C4-2B (cell line): ENCODE measurements at regions not wholly inside any gene's neighbourhood (a gene's known extent, or its start where the extent isn't known, plus 50 kb on each side); places are given as distances from the start of the nearest gene placed in this dataset.

ENCODE experiments used
- ZFX ChIP-seq: fragments of 450-650 bp; IDR thresholded peaks from 2 replicates; pipeline ENCODE4 v1.6.1; 2017
- TF ChIP-seq, protein P1 (sequence below): fragments of 450-650 bp; conservative IDR thresholded peaks from 2 replicates; pipeline ENCODE4 v1.5.1; 2017; ENCODE audit warnings: mild to moderate bottlenecking

DNA sequence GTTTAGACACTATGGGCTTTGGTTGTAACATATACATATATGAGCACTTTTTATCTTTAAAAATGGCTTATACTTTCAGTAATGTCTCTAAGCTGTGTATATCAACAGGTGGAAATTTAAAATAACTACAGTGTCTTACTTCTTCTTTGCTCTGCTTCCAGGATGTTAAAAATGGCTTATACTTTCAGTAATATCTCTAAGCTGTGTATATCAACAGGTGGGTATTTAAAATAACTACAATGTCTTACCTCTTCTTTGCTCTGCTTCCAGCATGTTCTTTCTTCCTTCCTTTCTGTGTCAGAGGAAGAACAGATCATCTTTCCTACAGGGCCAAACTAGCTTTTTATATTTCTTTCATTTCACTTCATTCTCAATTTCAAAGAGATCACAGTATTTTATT lies 689.6 kb downstream of the EPHA4 start:
- TF ChIP-seq, protein P1, sequence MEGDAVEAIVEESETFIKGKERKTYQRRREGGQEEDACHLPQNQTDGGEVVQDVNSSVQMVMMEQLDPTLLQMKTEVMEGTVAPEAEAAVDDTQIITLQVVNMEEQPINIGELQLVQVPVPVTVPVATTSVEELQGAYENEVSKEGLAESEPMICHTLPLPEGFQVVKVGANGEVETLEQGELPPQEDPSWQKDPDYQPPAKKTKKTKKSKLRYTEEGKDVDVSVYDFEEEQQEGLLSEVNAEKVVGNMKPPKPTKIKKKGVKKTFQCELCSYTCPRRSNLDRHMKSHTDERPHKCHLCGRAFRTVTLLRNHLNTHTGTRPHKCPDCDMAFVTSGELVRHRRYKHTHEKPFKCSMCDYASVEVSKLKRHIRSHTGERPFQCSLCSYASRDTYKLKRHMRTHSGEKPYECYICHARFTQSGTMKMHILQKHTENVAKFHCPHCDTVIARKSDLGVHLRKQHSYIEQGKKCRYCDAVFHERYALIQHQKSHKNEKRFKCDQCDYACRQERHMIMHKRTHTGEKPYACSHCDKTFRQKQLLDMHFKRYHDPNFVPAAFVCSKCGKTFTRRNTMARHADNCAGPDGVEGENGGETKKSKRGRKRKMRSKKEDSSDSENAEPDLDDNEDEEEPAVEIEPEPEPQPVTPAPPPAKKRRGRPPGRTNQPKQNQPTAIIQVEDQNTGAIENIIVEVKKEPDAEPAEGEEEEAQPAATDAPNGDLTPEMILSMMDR = no peak
- TF ChIP-seq ZFX = no peak
